ENCODE measurements at regions not wholly inside any gene's neighbourhood (a gene's known extent, or its start where the extent isn't known, plus 50 kb on each side); places are given as distances from the start of the nearest gene placed in this dataset.

DNA sequence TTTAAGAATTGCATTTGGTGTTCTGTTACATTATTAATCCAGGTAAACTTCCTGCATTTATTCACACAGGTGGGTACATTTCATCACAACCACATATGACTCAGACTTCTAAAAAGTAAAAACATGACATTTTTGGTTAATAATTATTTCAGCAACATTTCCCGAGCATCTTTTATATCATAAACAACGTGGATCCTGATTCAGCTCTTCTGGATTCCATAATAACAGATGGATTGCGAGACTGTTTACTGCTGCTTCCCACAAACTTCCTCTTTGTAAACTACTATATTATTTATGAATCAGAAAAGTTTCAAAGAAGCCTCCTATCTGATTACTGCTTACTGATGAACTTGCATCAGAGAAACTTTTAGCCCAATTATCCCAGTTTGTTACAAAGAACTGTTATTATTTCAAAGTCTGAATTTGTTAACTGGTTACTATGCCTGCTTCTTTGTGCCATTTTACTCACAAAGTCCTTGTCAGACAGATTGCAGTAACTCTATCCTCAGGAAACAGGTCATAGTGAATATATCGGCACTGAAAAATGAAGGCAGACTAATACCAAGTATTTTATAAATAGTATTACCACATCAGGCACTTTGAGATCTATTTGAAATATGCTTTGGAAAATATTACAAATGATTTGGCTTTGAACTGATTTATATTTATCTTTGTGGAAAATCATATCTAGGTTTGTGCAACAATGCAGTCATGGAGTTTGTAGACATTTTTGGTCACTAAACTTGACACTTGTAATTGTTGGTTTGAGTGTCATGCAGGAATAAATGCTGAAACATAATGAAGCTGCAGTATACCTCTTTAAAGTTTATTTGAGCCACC lies 511.6 kb downstream of the PLCL1 start:
- no peaks in the 10 kb centered on the region for H3K79me2 ChIP-seq (ENCODE audit: low read length)
- no peak overlapping the region for H3K4me2 ChIP-seq (ENCODE audit: low read length)
- H3K27me3 ChIP-seq (ENCODE audit: low read length) = peaks cover 34% of the 10 kb centered on the region
- H2AFZ ChIP-seq (ENCODE audit: low read length) = no peak overlapping the region
- no peak for TF ChIP-seq EZH2 (IDR thresholded peaks at IDR 0.05; ENCODE audit: low read length, unreplicated experiment)
- TF ChIP-seq, protein P1, sequence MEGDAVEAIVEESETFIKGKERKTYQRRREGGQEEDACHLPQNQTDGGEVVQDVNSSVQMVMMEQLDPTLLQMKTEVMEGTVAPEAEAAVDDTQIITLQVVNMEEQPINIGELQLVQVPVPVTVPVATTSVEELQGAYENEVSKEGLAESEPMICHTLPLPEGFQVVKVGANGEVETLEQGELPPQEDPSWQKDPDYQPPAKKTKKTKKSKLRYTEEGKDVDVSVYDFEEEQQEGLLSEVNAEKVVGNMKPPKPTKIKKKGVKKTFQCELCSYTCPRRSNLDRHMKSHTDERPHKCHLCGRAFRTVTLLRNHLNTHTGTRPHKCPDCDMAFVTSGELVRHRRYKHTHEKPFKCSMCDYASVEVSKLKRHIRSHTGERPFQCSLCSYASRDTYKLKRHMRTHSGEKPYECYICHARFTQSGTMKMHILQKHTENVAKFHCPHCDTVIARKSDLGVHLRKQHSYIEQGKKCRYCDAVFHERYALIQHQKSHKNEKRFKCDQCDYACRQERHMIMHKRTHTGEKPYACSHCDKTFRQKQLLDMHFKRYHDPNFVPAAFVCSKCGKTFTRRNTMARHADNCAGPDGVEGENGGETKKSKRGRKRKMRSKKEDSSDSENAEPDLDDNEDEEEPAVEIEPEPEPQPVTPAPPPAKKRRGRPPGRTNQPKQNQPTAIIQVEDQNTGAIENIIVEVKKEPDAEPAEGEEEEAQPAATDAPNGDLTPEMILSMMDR (conservative IDR thresholded peaks at IDR 0.05; ENCODE audit: low read depth, low read length) = no peak
- TF ChIP-seq EZH2phosphoT487 (IDR thresholded peaks at IDR 0.05; ENCODE audit: borderline replicate concordance, low read length) = no peak
- POLR2A ChIA-PET (ENCODE audit: unreplicated experiment) = no interaction called here
- H3K4me1 ChIP-seq (ENCODE audit: insufficient read depth, low read length) = no peaks in the 10 kb centered on the region
- DNase-seq (no peak), ATAC-seq (no peak)
- CTCF ChIA-PET = no interaction called here
- H3K4me3 ChIP-seq (ENCODE audit: low read length) = no peak overlapping the region
- intact Hi-C loops (cut with micrococcal nuclease) = loop anchor here (2.0 to 10.0 kb wide), 2 partner anchors 1279 to 1425 kb away; no protein-coding TSS in a partner anchor
- no peaks in the 10 kb centered on the region for H3K36me3 ChIP-seq (ENCODE audit: low read depth, low read length)
- no peak overlapping the region for H3K9ac ChIP-seq (ENCODE audit: low read length)
- H3F3A ChIP-seq (ENCODE audit: low read length, unreplicated experiment) = no peaks in the 10 kb centered on the region
- no peak overlapping the region for H3K27ac ChIP-seq (ENCODE audit: low read length)
- BruUV-seq (replicated peaks) = no TSS peak
- no peaks in the 10 kb centered on the region for H4K20me1 ChIP-seq (ENCODE audit: low read length)
- no peaks in the 10 kb centered on the region for H3K9me3 ChIP-seq (ENCODE audit: low read length)
- no peaks in the 10 kb centered on the region for H3K9me2 ChIP-seq (replicated peaks; ENCODE audit: low read length)

DNA sequence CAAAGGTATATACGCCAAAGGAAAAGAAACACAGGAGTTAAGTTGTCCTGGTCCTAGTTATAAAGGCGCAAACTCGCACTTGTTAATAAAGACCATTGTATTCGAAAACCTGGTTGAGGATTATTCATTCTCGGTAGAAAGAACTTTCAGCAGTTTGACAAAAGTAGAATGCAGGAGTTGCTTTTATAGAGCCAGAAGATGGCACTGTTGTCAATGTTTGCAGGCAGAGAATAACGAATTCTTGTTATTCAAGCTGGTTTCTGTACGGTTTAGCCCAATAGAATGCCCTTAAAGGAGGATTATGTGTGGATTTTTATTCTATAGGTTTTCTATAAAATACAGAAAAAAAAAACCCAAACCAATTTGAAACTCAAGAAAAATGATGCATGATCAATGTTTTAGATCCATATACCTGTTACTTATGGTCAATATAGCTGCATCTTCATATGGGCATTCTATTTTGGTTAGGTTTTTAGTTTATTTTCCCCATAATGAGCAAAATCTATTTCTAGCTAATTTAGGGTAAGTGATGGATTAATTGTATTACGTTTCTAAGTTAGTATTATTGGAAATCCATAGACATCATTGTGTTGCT lies 510.3 kb downstream of the PLCL1 start:
- H4K20me1 ChIP-seq (ENCODE audit: low read length) = no peaks in the 10 kb centered on the region
- intact Hi-C loops (cut with micrococcal nuclease) = loop anchor here (1.0 to 10.0 kb wide), 4 partner anchors 1174 to 1548 kb away; no protein-coding TSS in a partner anchor
- peaks cover 34% of the 10 kb centered on the region for H3K27me3 ChIP-seq (ENCODE audit: low read length)
- no peaks in the 10 kb centered on the region for H3K4me1 ChIP-seq (ENCODE audit: insufficient read depth, low read length)
- H3K36me3 ChIP-seq (ENCODE audit: low read depth, low read length) = no peaks in the 10 kb centered on the region
- H3K4me2 ChIP-seq (ENCODE audit: low read length) = no peak overlapping the region
- no TSS peak for BruUV-seq (replicated peaks)
- DNase-seq = peak; percentile 57
- peak; percentile 59 for ATAC-seq
- TF ChIP-seq, protein P1 (conservative IDR thresholded peaks at IDR 0.05; ENCODE audit: low read depth, low read length) = peak; percentile 80
- TF ChIP-seq EZH2phosphoT487 (IDR thresholded peaks at IDR 0.05; ENCODE audit: borderline replicate concordance, low read length) = no peak
- no peak overlapping the region for H3K9ac ChIP-seq (ENCODE audit: low read length)
- CTCF ChIA-PET = interaction anchor here (0.8 to 0.9 kb wide), 2 partner anchors 27 to 1174 kb away, joined by 4 to 5 read pairs; no protein-coding TSS in a partner anchor
- H2AFZ ChIP-seq (ENCODE audit: low read length) = no peak overlapping the region
- no peaks in the 10 kb centered on the region for H3K79me2 ChIP-seq (ENCODE audit: low read length)
- no peak overlapping the region for H3K27ac ChIP-seq (ENCODE audit: low read length)
- no peaks in the 10 kb centered on the region for H3F3A ChIP-seq (ENCODE audit: low read length, unreplicated experiment)
- H3K4me3 ChIP-seq (ENCODE audit: low read length) = no peak overlapping the region
- H3K9me2 ChIP-seq (replicated peaks; ENCODE audit: low read length) = no peaks in the 10 kb centered on the region
- no peaks in the 10 kb centered on the region for H3K9me3 ChIP-seq (ENCODE audit: low read length)
- POLR2A ChIA-PET (ENCODE audit: unreplicated experiment) = no interaction called here

All from PC-3 (cell line).